Fibroblast of villous mesenchyme (primary cell): ENCODE measurements at regions not wholly inside any gene's neighbourhood (a gene's known extent, or its start where the extent isn't known, plus 50 kb on each side); places are given as distances from the start of the nearest gene placed in this dataset.
"Not testable (repeated sequence)": the region's sequence is repeated elsewhere in the genome, so short reads cannot be mapped to it uniquely, and the experiment has no call there.

Experiments
- DNase-seq: peaks from one replicate; pipeline ENCODE4 v3.0.0-alpha.2; 2010; ENCODE audit warnings: low read depth
- H3K4me3 ChIP-seq: 2 replicates; pipeline ENCODE4 v1.5.1; 2011; ENCODE audit warnings: low read depth, mild to moderate bottlenecking, low read length
- CTCF ChIP-seq: IDR thresholded peaks from 2 replicates; pipeline ENCODE4 v1.5.1; 2012; ENCODE audit warnings: low read depth, mild to moderate bottlenecking, low read length; ENCODE audit not compliant: insufficient read depth

- DNase-seq, result no peak
- no peak overlapping the region for H3K4me3 ChIP-seq
- no peak for TF ChIP-seq CTCF
Observed at GRCh38 chr3:165669967-165670366, 167.3 kb downstream of the BCHE start.

GRCh38 chr3:165669504-165669903 is 167.7 kb downstream of the BCHE start:
- TF ChIP-seq CTCF, result no peak
- peak; percentile 12 for DNase-seq
- H3K4me3 ChIP-seq, result no peak overlapping the region

GRCh38 chr3:165667676-165668075 is 169.5 kb downstream of the BCHE start:
- no peak overlapping the region for H3K4me3 ChIP-seq
- no peak for DNase-seq
- no peak for TF ChIP-seq CTCF

- no peak for TF ChIP-seq CTCF
- H3K4me3 ChIP-seq, result no peak overlapping the region
- no peak for DNase-seq
Observed at GRCh38 chr3:165658027-165658426, 179.2 kb downstream of the BCHE start.

- DNase-seq, result no peak
- no peak overlapping the region for H3K4me3 ChIP-seq
- no peak for TF ChIP-seq CTCF
Observed at GRCh38 chr3:165653130-165653778, 184.0 kb downstream of the BCHE start.

- not testable (repeated sequence) for DNase-seq, H3K4me3 ChIP-seq
Observed at GRCh38 chr3:165649282-165649681, 187.9 kb downstream of the BCHE start.

GRCh38 chr3:165645191-165645590 is 192.0 kb downstream of the BCHE start:
- DNase-seq, result no peak
- no peak for TF ChIP-seq CTCF
- no peak overlapping the region for H3K4me3 ChIP-seq
